Choroid plexus epithelial cell (primary cell): ENCODE measurements at regions not wholly inside any gene's neighbourhood (a gene's known extent, or its start where the extent isn't known, plus 50 kb on each side); places are given as distances from the start of the nearest gene placed in this dataset.
"Not testable (repeated sequence)": the region's sequence is repeated elsewhere in the genome, so short reads cannot be mapped to it uniquely, and the experiment has no call there.

ENCODE experiments used
- DNase-seq: peaks from one replicate; pipeline ENCODE4 v3.0.0-alpha.2; 2010; ENCODE audit warnings: low read depth
- H3K4me3 ChIP-seq: 2 replicates; pipeline ENCODE4 v1.5.1; 2011; ENCODE audit warnings: low read depth, mild to moderate bottlenecking, control low read depth, low read length, moderate library complexity
- TF ChIP-seq, protein P1 (sequence below): conservative IDR thresholded peaks from 2 replicates; pipeline ENCODE4 v1.5.1; 2011; ENCODE audit warnings: low read depth, mild to moderate bottlenecking, control low read depth, inconsistent platforms, low read length, moderate library complexity

DNA sequence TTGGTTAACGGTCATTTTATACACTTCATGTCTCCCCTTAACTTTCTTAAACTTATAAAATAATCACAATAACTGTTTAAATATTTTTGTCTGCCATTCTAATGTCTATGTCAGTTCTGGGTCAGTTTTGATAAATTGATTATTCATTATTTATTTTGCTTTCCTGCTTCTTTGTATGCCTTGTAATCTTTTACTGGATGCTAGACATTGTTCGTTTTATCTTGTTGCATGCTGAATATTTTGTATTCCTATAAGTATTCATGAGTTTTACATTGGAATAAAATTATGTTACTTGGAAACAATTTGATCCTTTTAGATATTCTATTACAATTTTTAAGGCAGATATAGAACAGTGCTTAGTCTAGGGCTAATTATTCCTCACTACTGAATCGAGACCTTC, 952.0 kb downstream of the NR2F1-AS1 start:
- no peak overlapping the region for H3K4me3 ChIP-seq
- DNase-seq, result no peak
- TF ChIP-seq, protein P1, sequence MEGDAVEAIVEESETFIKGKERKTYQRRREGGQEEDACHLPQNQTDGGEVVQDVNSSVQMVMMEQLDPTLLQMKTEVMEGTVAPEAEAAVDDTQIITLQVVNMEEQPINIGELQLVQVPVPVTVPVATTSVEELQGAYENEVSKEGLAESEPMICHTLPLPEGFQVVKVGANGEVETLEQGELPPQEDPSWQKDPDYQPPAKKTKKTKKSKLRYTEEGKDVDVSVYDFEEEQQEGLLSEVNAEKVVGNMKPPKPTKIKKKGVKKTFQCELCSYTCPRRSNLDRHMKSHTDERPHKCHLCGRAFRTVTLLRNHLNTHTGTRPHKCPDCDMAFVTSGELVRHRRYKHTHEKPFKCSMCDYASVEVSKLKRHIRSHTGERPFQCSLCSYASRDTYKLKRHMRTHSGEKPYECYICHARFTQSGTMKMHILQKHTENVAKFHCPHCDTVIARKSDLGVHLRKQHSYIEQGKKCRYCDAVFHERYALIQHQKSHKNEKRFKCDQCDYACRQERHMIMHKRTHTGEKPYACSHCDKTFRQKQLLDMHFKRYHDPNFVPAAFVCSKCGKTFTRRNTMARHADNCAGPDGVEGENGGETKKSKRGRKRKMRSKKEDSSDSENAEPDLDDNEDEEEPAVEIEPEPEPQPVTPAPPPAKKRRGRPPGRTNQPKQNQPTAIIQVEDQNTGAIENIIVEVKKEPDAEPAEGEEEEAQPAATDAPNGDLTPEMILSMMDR, result no peak

GRCh38 chr5:92627186-92627585, 953.8 kb downstream of the NR2F1-AS1 start:
- no peak overlapping the region for H3K4me3 ChIP-seq
- TF ChIP-seq, protein P1, result no peak
- DNase-seq, result no peak

- DNase-seq, result no peak
- TF ChIP-seq, protein P1, result no peak
- no peak overlapping the region for H3K4me3 ChIP-seq
These were observed 964.9 kb downstream of the NR2F1-AS1 start for GRCh38 chr5:92616085-92616484.

DNA sequence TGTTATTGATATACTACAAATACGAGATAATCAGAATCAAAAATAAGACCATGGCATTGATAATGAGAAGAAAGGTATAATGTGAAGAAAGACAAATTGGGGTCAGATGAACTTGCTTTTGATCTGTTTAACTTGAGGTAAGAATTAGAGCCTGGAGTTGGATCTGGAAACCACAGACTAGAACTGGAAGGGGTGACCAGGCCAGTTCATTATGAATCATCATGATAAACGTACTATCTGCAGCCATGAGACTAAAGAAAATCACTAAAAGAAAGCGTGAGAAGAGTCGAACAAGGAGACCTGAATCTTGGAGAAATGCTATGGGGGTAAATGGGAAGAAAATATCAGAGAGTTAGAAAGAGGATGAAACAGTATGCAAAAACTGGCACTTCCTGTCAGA, 967.5 kb downstream of the NR2F1-AS1 start:
- no peak overlapping the region for H3K4me3 ChIP-seq
- TF ChIP-seq, protein P1, result no peak
- peak; percentile 53 for DNase-seq

DNA sequence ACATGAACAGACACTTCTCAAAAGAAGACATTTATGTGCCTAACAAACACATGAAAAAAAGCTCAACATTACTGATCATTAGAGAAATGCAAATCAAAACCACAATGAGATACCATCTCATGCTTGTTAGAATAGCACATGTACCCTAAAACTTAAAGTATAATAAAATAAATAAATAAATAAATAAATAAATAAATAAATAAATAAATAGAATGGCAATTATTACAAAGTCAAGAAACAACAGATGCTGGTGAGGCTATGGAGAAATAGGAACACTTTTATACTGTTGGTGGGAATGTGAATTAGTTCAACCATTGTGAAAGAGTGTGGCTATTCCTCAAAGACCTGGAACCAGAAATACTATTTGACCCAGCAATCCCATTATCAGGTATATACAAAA, 970.6 kb downstream of the NR2F1-AS1 start:
- not testable (repeated sequence) for H3K4me3 ChIP-seq, DNase-seq

DNA sequence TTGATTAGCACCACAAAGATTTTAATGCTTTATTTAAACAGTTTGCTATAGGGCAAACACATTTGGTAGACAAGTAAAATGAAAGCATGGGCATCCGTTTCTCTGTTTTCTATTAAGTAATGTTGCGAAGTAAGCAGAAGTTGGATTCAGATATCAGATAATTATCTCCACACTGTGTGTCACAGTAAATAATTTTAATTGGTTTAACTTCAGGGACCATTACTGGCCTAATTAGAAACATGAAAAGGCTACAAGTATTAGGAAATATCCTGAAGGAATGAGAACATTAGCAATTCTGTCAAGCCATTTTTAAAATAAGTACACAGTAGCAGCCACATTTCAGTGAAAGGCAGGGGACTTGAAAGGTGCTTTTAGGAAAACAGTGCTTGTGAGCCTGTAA, 975.4 kb downstream of the NR2F1-AS1 start:
- TF ChIP-seq, protein P1, result no peak
- no peak overlapping the region for H3K4me3 ChIP-seq
- no peak for DNase-seq

- TF ChIP-seq, protein P1, result no peak
- no peak overlapping the region for H3K4me3 ChIP-seq
- no peak for DNase-seq
These were observed 981.7 kb downstream of the NR2F1-AS1 start for GRCh38 chr5:92599217-92599810.
